ENCODE measurements at regions not wholly inside any gene's neighbourhood (a gene's known extent, or its start where the extent isn't known, plus 50 kb on each side); places are given as distances from the start of the nearest gene placed in this dataset.
"Not testable (repeated sequence)": the region's sequence is repeated elsewhere in the genome, so short reads cannot be mapped to it uniquely, and the experiment has no call there.

GRCh38 chr20:29741594-29741893, 1515.9 kb upstream of the DEFB115 start:
- TF ChIP-seq POLR2A (IDR thresholded peaks at IDR 0.05) (no peak), EP300 (IDR thresholded peaks at IDR 0.05) (no peak), CTCF (IDR thresholded peaks at IDR 0.05) (no peak), POLR2AphosphoS5 (IDR thresholded peaks at IDR 0.05) (no peak)
- H3K27me3 ChIP-seq: peaks cover 39% of the 10 kb centered on the region
- H3K4me3 ChIP-seq: no peak overlapping the region
- peaks cover 16% of the 10 kb centered on the region for H3K9me3 ChIP-seq
- no peaks in the 10 kb centered on the region for H3K4me1 ChIP-seq
- H3K36me3 ChIP-seq: no peaks in the 10 kb centered on the region
- no peak overlapping the region for H3K27ac ChIP-seq
- peak in 1 of 2 donors; percentile 58 for DNase-seq (ENCODE audit: low spot score in 2 of 2)
- WGBS: 72% methylated on average over 13 of the region's 13 CpGs

DNA sequence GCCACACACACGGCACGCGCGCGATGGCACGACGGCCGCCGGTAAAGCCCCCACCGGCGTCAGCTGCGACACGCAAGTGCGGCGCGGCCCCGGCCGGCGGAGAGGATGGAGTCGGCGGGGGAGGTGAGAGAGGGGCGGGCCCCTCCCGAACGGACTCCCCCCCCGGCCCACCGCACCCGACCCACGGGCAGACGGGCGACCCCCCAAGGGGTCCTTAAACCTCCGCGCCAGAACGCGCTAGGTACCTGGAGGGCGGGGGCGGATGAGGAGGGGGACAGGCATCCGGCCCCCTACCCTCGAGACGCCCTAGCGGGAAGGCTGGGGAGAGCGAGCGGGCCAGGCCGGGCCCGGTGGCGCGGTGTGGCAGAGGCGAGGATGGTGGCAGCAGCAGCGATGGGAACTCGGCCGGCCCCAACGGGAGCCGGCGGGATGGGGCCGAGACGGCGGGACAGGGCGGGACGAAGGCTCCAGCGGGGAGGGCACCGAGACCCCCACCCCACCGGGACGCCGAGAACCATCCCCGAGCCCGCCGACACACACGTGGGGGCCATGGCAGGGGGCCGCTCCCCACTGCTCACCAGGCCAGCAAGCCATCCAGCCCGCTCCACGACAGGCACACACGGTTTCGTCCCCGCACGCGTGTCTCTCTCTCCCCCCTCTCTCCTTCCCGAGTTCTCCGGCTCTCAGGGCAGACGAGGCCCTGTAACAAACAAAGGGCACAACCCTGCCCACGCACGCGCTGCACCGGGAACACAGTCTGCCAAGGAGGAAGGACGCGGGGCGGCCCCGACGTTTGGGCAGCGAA, 1515.4 kb upstream of the DEFB115 start:
- peaks cover 39% of the 10 kb centered on the region for H3K27me3 ChIP-seq
- WGBS: 70% methylated on average over 42 of the region's 88 CpGs
- no peak for DNase-seq (ENCODE audit: low spot score in 2 of 2)
- TF ChIP-seq POLR2A (IDR thresholded peaks at IDR 0.05): no peak
- H3K36me3 ChIP-seq: no peaks in the 10 kb centered on the region
- H3K9me3 ChIP-seq: peaks cover 11% of the 10 kb centered on the region
- H3K4me3 ChIP-seq: peak overlapping the region; percentile 6
- no peaks in the 10 kb centered on the region for H3K4me1 ChIP-seq
- H3K27ac ChIP-seq: no peak overlapping the region

GRCh38 chr20:29742699-29743100, 1514.8 kb upstream of the DEFB115 start:
- WGBS: 62% methylated on average over 7 of the region's 41 CpGs
- DNase-seq (ENCODE audit: low spot score in 2 of 2): no peak
- Histone ChIP-seq H3K27me3 (peaks cover 39% of the 10 kb centered on the region), H3K9me3 (peaks cover 6% of the 10 kb centered on the region), H3K27ac (no peak overlapping the region), H3K4me3 (peak overlapping the region; percentile 6), H3K36me3 (no peaks in the 10 kb centered on the region), H3K4me1 (no peaks in the 10 kb centered on the region)
- TF ChIP-seq EP300 (IDR thresholded peaks at IDR 0.05) (no peak), POLR2AphosphoS5 (IDR thresholded peaks at IDR 0.05) (no peak), POLR2A (IDR thresholded peaks at IDR 0.05) (no peak), CTCF (IDR thresholded peaks at IDR 0.05) (no peak)

DNA sequence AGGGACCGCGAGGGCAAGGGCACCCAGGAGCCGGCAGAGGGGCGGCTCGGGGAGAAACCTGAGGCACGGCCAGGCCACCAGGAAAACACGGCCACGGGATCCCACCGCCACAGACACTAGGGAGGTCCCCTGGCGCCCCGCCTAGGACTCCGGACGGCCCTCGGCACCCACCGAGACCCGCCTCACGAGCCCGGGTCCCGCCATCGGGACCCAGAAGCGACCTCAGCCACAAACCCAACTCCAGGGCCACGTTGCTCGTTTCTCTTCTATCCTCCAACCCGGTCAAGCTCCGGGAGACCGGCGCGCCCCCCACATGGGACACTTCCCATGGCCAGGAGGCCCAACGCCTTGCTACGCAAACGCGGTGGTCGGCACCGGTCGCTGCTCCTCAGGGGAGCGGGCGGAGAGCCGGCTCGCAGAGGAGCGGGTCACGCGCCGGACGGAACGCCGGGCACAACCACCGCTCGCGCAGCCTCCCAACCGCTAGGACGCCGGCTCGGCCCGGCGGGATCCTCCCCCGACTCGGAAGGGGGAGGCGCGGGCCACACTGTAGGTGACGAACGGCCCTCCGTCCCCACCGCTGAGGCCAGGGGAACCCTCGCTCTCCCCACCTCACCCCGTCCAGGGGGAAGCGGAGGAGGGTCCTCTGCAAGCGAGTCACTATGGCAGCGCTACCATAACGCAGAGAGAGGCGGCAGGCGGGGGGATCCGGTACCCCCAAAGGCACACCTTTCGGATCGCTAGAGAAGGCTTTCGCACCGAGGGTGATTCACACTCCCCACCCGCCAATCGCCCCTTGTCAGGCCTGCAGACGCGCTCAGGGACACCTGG, 1514.1 kb upstream of the DEFB115 start:
- peaks cover 4% of the 10 kb centered on the region for H3K9me3 ChIP-seq
- H3K27me3 ChIP-seq: peaks cover 39% of the 10 kb centered on the region
- no peak overlapping the region for H3K27ac ChIP-seq
- H3K4me3 ChIP-seq: peak overlapping the region; percentile 6
- 63% methylated on average over 19 of the region's 80 CpGs for WGBS
- no peaks in the 10 kb centered on the region for H3K36me3 ChIP-seq
- peak in 1 of 2 donors; percentile 52 for DNase-seq (ENCODE audit: low spot score in 2 of 2)
- TF ChIP-seq POLR2A (IDR thresholded peaks at IDR 0.05) (no peak), EP300 (IDR thresholded peaks at IDR 0.05) (no peak), POLR2AphosphoS5 (IDR thresholded peaks at IDR 0.05) (no peak), CTCF (IDR thresholded peaks at IDR 0.05) (no peak)
- H3K4me1 ChIP-seq: no peaks in the 10 kb centered on the region

GRCh38 chr20:29744071-29744470, 1513.4 kb upstream of the DEFB115 start:
- H3K4me1 ChIP-seq: no peaks in the 10 kb centered on the region
- H3K36me3 ChIP-seq: no peaks in the 10 kb centered on the region
- TF ChIP-seq POLR2AphosphoS5 (IDR thresholded peaks at IDR 0.05): no peak
- TF ChIP-seq CTCF (IDR thresholded peaks at IDR 0.05): no peak
- no peak for TF ChIP-seq EP300 (IDR thresholded peaks at IDR 0.05)
- TF ChIP-seq POLR2A (IDR thresholded peaks at IDR 0.05): no peak
- no peak overlapping the region for H3K27ac ChIP-seq
- H3K27me3 ChIP-seq: peaks cover 39% of the 10 kb centered on the region
- no peak overlapping the region for H3K4me3 ChIP-seq
- 68% methylated on average over 22 of the region's 38 CpGs for WGBS
- DNase-seq (ENCODE audit: low spot score in 2 of 2): no peak
- peaks cover 4% of the 10 kb centered on the region for H3K9me3 ChIP-seq

- H3K4me1 ChIP-seq; H3K9me3 ChIP-seq; H3K4me3 ChIP-seq; DNase-seq (ENCODE audit: low spot score in 2 of 2); H3K27ac ChIP-seq; H3K36me3 ChIP-seq: not testable (repeated sequence)
- peaks cover 36% of the 10 kb centered on the region for H3K27me3 ChIP-seq
- 87% methylated on average over 21 of the region's 26 CpGs for WGBS
These were observed 1511.8 kb upstream of the DEFB115 start for GRCh38 chr20:29745534-29746245.
